Naive thymus-derived CD8-positive, alpha-beta T cell (primary cell): ENCODE measurements at regions not wholly inside any gene's neighbourhood (a gene's known extent, or its start where the extent isn't known, plus 50 kb on each side); places are given as distances from the start of the nearest gene placed in this dataset.
"Not testable (repeated sequence)": the region's sequence is repeated elsewhere in the genome, so short reads cannot be mapped to it uniquely, and the experiment has no call there.

ENCODE experiments used
- ATAC-seq, 2 donors: fragments of 150-1000 bp; cut with Tn5 transposase in 1 of 2; sonication (Bioruptor Pico), chemical (Tn5 transposase) in 1 of 2; 1 replicate in 1 of 2; 2 replicates in 1 of 2; pipeline ENCODE4 v1.10.0; 2021; ENCODE audit warnings: mild to moderate bottlenecking in 2 of 2, moderate library complexity in 2 of 2
- POLR2A ChIA-PET: fragments of 350-600 bp; sonication (Branson Sonifier 250); formaldehyde crosslinking; loops from one replicate; lab custom pipeline; 2021; ENCODE audit warnings: antibody characterized with exemption; lab: Charles Lee
- DNase-seq, 10 donors: peaks; one replicate each; pipeline versions ENCODE4 v3.0.0 to v3.0.0-alpha.2; 2020 to 2022
- H3K27ac Mint-ChIP-seq, 10 donors: one replicate each; pipeline ENCODE4 v1.8.0; 2020 to 2022; ENCODE audit warnings: mild to moderate bottlenecking in 10 of 10, mixed read lengths in 10 of 10, moderate library complexity in 4 of 10, inconsistent platforms in 1 of 10
- H3K27me3 Mint-ChIP-seq, 5 donors: one replicate each; pipeline ENCODE4 v1.8.0; 2021 to 2022; ENCODE audit warnings: mixed read lengths in 5 of 5
- H3K36me3 Mint-ChIP-seq, 3 donors: one replicate each; pipeline ENCODE4 v1.8.0; 2020 to 2022; ENCODE audit warnings: mixed read lengths in 3 of 3, mild to moderate bottlenecking in 2 of 3, inconsistent platforms in 1 of 3
- H3K4me1 Mint-ChIP-seq, 4 donors: one replicate each; pipeline ENCODE4 v1.8.0; 2021 to 2022; ENCODE audit warnings: mixed read lengths in 4 of 4
- H3K4me3 Mint-ChIP-seq, 10 donors: one replicate each; pipeline ENCODE4 v1.8.0; 2020 to 2022; ENCODE audit warnings: mild to moderate bottlenecking in 10 of 10, mixed read lengths in 10 of 10, moderate library complexity in 6 of 10, inconsistent platforms in 1 of 10
- H3K9me3 Mint-ChIP-seq, 9 donors: one replicate each; pipeline ENCODE4 v1.8.0; 2020 to 2022; ENCODE audit warnings: mixed read lengths in 9 of 9, mild to moderate bottlenecking in 3 of 9, inconsistent platforms in 1 of 9, moderate library complexity in 1 of 9

DNA sequence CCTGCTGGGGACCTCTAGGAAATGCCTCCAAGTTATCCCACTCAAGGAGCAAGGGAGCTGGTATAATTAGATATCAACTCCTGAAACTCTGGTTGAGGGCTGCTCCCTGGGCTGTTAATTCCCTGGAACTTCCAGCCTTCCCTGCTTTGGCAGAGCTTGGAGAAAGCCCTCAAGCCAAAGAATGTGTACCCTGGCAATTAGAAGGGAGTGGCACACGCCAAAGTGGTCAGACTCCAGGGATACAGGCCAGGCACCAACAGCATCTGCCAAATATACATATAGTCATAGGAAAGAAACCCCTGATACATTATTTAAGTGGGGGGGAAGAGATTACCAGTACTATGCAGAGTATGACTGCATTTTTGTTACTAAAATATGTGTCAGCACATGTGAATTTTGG lies 616.8 kb downstream of the BCOR start:
- Mint-ChIP-seq H3K4me3 (no peak overlapping the region), H3K9me3 (peaks cover 0 to 3% (median 0%) of the 10 kb centered on the region in 9 donors), H3K36me3 (no peaks in the 10 kb centered on the region), H3K4me1 (peaks cover 0 to 16% (median 6%) of the 10 kb centered on the region in 4 donors), H3K27me3 (no peaks in the 10 kb centered on the region), H3K27ac (peak overlapping the region in 2 of 10 donors; percentile 44 to 53)
- no peak for DNase-seq
- POLR2A ChIA-PET = no interaction called here
- ATAC-seq = no peak

GRCh38 chrX:39481621-39482020 lies 616.1 kb downstream of the BCOR start:
- Mint-ChIP-seq H3K9me3 (peaks cover 0 to 3% (median 0%) of the 10 kb centered on the region in 9 donors), H3K27me3 (no peaks in the 10 kb centered on the region), H3K4me1 (peaks cover 0 to 12% (median 4%) of the 10 kb centered on the region in 4 donors), H3K4me3 (no peak overlapping the region), H3K36me3 (no peaks in the 10 kb centered on the region), H3K27ac (no peak overlapping the region)
- DNase-seq (no peak), ATAC-seq (no peak)
- POLR2A ChIA-PET = no interaction called here

DNA sequence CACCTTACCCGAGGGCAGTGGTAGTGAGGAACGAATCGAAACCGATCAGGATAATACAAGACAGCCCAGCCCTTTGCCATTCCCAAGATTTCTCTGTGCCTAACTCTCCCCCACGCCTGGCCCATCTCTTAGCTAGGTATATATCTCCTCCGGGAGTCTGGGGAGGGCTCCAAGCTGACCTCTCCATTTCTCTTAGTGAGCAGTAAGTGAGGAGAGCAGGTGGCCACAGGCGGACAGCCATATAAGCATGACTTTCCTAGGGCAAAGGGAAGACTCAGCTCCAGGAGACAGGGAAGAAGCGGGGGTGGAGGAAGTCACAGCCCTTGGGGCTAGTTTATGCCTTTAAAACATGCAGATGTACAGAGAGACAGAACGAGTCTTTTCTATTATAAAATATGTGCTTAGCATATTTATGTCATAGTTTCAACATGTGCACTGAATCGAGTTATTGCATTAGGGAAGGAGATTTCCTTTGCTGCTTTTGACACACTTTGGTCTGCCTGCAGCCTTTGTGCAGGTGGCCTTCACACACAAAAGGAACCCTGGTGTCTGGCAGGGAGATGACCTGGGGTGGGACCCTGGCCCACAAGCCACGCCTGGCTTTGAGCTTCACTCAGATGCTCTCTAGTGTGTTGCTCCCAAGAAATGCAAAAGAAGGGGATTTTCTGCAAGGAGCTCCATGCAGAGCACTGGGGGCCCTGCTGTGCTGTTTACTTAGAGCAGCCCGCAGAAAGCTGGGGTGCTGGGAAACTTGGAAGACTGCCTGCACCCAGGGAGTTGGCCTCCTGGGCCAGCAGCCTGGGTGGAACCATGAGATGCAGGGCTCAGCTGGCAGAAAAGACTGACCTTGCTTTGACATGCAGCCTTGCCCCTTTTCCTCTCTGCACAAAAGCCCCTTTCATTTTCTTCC lies 613.3 kb downstream of the BCOR start:
- no peaks in the 10 kb centered on the region for H3K27me3 Mint-ChIP-seq
- no peak for DNase-seq
- peaks cover 0 to 7% (median 3%) of the 10 kb centered on the region in 4 donors for H3K4me1 Mint-ChIP-seq
- POLR2A ChIA-PET = no interaction called here
- peak overlapping the region in 1 of 10 donors; percentile 59 for H3K27ac Mint-ChIP-seq
- ATAC-seq = no peak
- no peaks in the 10 kb centered on the region for H3K36me3 Mint-ChIP-seq
- H3K9me3 Mint-ChIP-seq = peaks cover 0 to 3% (median 0%) of the 10 kb centered on the region in 9 donors
- H3K4me3 Mint-ChIP-seq = no peak overlapping the region

DNA sequence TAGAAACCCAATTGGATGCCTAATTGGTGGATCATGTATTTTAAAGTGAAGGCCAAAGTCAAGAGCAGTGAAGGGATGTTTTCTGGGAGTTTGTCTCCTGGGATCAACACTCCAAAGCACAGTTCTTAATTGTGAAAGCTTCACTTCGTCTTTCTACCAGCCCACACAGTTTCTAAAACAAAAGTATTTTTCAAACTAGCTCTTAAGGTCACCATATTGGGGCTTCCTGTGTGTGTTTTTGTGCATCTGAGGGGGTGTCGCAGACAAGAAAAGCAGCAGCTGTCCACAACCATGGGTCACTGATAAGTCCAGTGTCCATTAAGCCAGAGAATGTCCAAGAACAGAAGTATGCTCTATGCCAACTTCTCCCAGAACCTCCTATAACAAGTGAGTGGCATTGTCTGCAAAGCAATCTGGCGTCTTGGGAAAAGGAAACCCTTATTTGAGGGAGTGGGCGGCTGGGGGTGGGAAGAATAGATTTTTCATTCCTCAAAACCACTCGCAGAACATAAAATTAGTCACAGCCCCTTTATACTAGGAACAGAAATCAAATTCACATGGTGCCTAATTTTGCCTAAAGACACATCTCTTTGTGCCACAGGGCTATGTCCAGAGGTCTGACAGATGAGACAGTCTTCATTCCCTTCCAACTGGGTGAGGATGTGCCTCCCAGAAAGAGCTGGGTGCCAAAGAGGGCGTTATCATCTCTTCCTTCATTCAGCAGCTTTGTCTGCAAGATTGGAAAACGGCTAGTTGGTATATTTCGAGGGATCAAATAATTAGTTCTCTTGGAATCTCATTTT lies 610.4 kb downstream of the BCOR start:
- no peaks in the 10 kb centered on the region for H3K36me3 Mint-ChIP-seq

GRCh38 chrX:39487969-39488330 lies 609.8 kb downstream of the BCOR start:
- Mint-ChIP-seq H3K27ac (no peak overlapping the region), H3K9me3 (peaks cover 0 to 3% (median 0%) of the 10 kb centered on the region in 9 donors), H3K4me3 (no peak overlapping the region), H3K27me3 (no peaks in the 10 kb centered on the region), H3K36me3 (no peaks in the 10 kb centered on the region), H3K4me1 (peaks cover 13 to 32% (median 23%) of the 10 kb centered on the region in 4 donors)
- ATAC-seq = no peak
- POLR2A ChIA-PET = interaction anchor here (0.9 kb wide), 1 partner anchor 9 kb away, joined by 3 read pairs; no protein-coding TSS in a partner anchor
- no peak for DNase-seq

More for the DNA sequence above, 610.4 kb downstream of the BCOR start:
- H3K27me3 Mint-ChIP-seq = no peaks in the 10 kb centered on the region
- H3K4me3 Mint-ChIP-seq = no peak overlapping the region
- H3K4me1 Mint-ChIP-seq = peaks cover 7 to 26% (median 17%) of the 10 kb centered on the region in 4 donors
- peaks cover 0 to 3% (median 0%) of the 10 kb centered on the region in 9 donors for H3K9me3 Mint-ChIP-seq
- H3K27ac Mint-ChIP-seq = peak overlapping the region in 2 of 10 donors; percentile 25 to 28
- ATAC-seq (no peak), DNase-seq (no peak)
- POLR2A ChIA-PET = interaction anchor here (0.9 kb wide), 1 partner anchor 10 kb away, joined by 3 read pairs; no protein-coding TSS in a partner anchor

- H3K4me3 Mint-ChIP-seq = peak overlapping the region; percentile 32 to 74 (median 64)
- peak; percentile 98 to 99 for ATAC-seq
- H3K36me3 Mint-ChIP-seq = no peaks in the 10 kb centered on the region
- DNase-seq = peak; percentile 6 to 76 (median 50)
- H3K4me1 Mint-ChIP-seq = peaks cover 14 to 37% (median 26%) of the 10 kb centered on the region in 4 donors
- POLR2A ChIA-PET = no interaction called here
- H3K27me3 Mint-ChIP-seq = no peaks in the 10 kb centered on the region
- H3K27ac Mint-ChIP-seq = peak overlapping the region in 7 of 10 donors; percentile 21 to 77 (median 44)
- peaks cover 0 to 3% (median 0%) of the 10 kb centered on the region in 9 donors for H3K9me3 Mint-ChIP-seq
These were observed 606.0 kb downstream of the BCOR start for GRCh38 chrX:39491548-39492297.

GRCh38 chrX:39492497-39493162 lies 605.1 kb downstream of the BCOR start:
- peaks cover 0 to 3% (median 0%) of the 10 kb centered on the region in 9 donors for H3K9me3 Mint-ChIP-seq
- DNase-seq (no peak), ATAC-seq (no peak)
- H3K27me3 Mint-ChIP-seq = no peaks in the 10 kb centered on the region
- H3K36me3 Mint-ChIP-seq = no peaks in the 10 kb centered on the region
- H3K4me1 Mint-ChIP-seq = peaks cover 14 to 32% (median 23%) of the 10 kb centered on the region in 4 donors
- POLR2A ChIA-PET = no interaction called here
- peak overlapping the region in 4 of 10 donors; percentile 5 to 36 (median 19) for H3K4me3 Mint-ChIP-seq
- peak overlapping the region in 2 of 10 donors; percentile 48 to 59 for H3K27ac Mint-ChIP-seq

DNA sequence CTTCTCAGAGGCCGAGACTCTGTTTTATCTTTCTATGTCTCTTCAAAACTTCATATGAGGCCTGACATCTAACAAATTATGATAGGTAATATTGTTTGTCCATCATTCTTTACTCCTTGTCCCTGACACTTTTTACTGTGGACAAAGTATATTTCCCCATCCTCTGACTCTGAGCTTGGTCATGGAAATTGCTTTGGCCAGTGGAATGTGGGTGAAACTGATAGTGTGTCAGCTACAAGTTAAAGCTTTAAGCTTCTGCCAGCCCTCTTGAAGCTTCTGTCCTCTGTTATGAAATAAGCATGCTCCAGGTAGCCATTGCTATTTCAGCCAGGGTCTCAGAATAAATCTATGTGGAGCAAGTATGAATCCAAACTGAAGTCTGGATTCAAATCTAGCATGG lies 604.6 kb downstream of the BCOR start:
- Mint-ChIP-seq H3K9me3 (peaks cover 0 to 3% (median 0%) of the 10 kb centered on the region in 9 donors), H3K4me1 (peaks cover 14 to 31% (median 23%) of the 10 kb centered on the region in 4 donors), H3K27ac (peak overlapping the region in 2 of 10 donors; percentile 48 to 54), H3K36me3 (no peaks in the 10 kb centered on the region), H3K27me3 (no peaks in the 10 kb centered on the region), H3K4me3 (peak overlapping the region in 1 of 10 donors; percentile 1)
- POLR2A ChIA-PET = no interaction called here
- no peak for DNase-seq
- ATAC-seq = no peak

GRCh38 chrX:39497117-39497516 lies 600.6 kb downstream of the BCOR start:
- not testable (repeated sequence) for H3K27me3 Mint-ChIP-seq, H3K4me3 Mint-ChIP-seq, H3K36me3 Mint-ChIP-seq, ATAC-seq, H3K27ac Mint-ChIP-seq, DNase-seq, H3K9me3 Mint-ChIP-seq
- H3K4me1 Mint-ChIP-seq = peaks cover 7 to 15% (median 11%) of the 10 kb centered on the region in 4 donors
- POLR2A ChIA-PET = interaction anchor here (0.7 to 0.8 kb wide), 2 partner anchors 9 to 10 kb away, joined by 3 read pairs; no protein-coding TSS in a partner anchor

DNA sequence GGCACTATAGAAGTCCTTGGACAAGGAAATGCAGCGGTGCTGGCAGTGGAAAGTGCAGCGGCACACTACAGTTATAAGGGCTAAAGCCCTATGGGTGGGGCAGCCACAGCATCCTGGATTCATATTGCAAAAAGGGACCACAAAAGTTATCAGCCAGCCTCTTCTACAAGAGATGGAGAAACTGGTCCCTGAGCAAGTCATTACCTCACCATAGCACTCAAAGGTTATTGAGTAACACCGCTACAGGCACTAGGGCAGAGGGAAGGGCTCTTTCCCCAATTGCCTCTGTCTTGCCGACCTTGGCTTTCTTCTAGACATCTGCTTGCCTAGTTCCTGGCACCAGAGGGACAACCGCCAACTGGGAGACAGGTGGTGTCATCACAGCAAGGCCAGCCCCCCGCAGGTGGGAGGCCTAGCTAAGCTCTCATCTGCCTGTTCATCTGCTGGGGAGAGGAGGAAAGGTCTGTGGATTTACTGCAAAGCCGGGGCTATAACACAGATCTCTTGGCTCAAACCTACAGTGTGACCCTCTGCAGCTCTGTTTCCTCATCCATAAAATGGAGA lies 600.0 kb downstream of the BCOR start:
- H3K36me3 Mint-ChIP-seq = no peaks in the 10 kb centered on the region
- no peak overlapping the region for H3K27ac Mint-ChIP-seq
- peaks cover 3 to 8% (median 5%) of the 10 kb centered on the region in 4 donors for H3K4me1 Mint-ChIP-seq
- ATAC-seq = no peak
- H3K9me3 Mint-ChIP-seq = peaks cover 0 to 3% (median 0%) of the 10 kb centered on the region in 9 donors
- no peaks in the 10 kb centered on the region for H3K27me3 Mint-ChIP-seq
- DNase-seq = no peak
- no peak overlapping the region for H3K4me3 Mint-ChIP-seq
- POLR2A ChIA-PET = interaction anchor here (0.7 kb wide), 1 partner anchor 9 kb away, joined by 3 read pairs; no protein-coding TSS in a partner anchor

DNA sequence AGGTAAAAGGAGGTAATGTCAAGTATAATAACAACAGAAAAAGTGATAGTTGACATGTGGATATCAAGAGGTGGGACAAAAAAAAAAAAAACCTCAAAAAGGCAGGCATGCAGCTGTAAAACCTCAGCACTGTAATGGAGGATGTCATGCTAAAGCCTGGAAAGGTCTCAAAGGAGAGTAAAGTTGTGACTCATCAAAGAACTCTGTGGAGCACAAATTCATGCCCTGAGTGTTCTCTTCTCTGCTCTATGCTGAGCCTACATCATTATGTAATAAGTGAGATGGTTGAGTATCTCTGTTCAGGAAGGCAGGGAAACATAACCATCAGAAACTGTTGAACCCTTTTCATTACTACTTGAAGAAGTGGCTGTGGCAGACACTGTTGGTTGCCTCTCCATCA lies 597.8 kb downstream of the BCOR start:
- Mint-ChIP-seq H3K27me3 (no peaks in the 10 kb centered on the region), H3K27ac (no peak overlapping the region), H3K9me3 (peaks cover 0 to 3% (median 0%) of the 10 kb centered on the region in 9 donors), H3K4me3 (no peak overlapping the region), H3K4me1 (peaks cover 2 to 7% (median 5%) of the 10 kb centered on the region in 4 donors), H3K36me3 (no peaks in the 10 kb centered on the region)
- DNase-seq = no peak
- no peak for ATAC-seq
- POLR2A ChIA-PET = no interaction called here
